AG04449 (cell line): ENCODE measurements at regions not wholly inside any gene's neighbourhood (a gene's known extent, or its start where the extent isn't known, plus 50 kb on each side); places are given as distances from the start of the nearest gene placed in this dataset.

Experiments used
- CTCF ChIA-PET: fragments of 350-600 bp; formaldehyde crosslinking; extraction: SDS; loops from one replicate; lab custom pipeline; 2021; ENCODE audit warnings: antibody characterized with exemption; lab: Yijun Ruan, JAX
- POLR2A ChIA-PET: fragments of 400-600, 350-600 bp; formaldehyde crosslinking; extraction: SDS; loops from one replicate; lab custom pipeline; 2020; ENCODE audit warnings: antibody characterized with exemption, inconsistent platforms; lab: Yijun Ruan, JAX
- DNase-seq: peaks from one replicate; pipeline ENCODE4 v3.0.0-alpha.2; 2010; ENCODE audit warnings: low read depth, low spot score
- H3K4me3 ChIP-seq: 2 replicates; pipeline ENCODE4 v1.5.1; 2011; ENCODE audit warnings: low read depth, mild to moderate bottlenecking, control low read depth, low read length
- TF ChIP-seq, protein P1 (sequence below): IDR thresholded peaks from one replicate; pipeline ENCODE4 v1.5.1; 2011; ENCODE audit warnings: mild to moderate bottlenecking, moderate library complexity, low read length, control low read depth, inconsistent platforms; ENCODE audit not compliant: insufficient read depth; ENCODE audit errors: missing control alignments

DNA sequence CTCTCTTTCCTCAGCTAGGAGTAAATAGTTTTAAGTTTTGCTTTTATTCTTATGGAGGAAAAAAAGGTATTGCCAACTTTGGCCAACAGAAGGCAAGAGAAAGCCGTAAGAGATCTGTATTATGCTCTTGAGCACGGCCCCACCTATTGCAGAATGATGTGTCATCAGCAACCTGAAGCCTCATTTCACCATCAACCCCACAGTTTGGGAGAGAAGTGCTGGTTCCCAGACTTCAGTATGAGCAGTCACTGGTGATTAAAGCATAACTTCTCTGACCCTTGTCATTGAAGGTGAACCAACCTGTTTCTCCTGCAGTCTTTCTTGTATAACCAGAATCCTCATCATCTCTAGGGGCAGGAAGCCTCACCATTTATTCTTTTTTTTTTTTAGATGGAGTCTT is 100.2 kb downstream of the SIPA1L2 start:
- no peak for DNase-seq
- no peak overlapping the region for H3K4me3 ChIP-seq
- POLR2A ChIA-PET, result no interaction called here
- TF ChIP-seq, protein P1, sequence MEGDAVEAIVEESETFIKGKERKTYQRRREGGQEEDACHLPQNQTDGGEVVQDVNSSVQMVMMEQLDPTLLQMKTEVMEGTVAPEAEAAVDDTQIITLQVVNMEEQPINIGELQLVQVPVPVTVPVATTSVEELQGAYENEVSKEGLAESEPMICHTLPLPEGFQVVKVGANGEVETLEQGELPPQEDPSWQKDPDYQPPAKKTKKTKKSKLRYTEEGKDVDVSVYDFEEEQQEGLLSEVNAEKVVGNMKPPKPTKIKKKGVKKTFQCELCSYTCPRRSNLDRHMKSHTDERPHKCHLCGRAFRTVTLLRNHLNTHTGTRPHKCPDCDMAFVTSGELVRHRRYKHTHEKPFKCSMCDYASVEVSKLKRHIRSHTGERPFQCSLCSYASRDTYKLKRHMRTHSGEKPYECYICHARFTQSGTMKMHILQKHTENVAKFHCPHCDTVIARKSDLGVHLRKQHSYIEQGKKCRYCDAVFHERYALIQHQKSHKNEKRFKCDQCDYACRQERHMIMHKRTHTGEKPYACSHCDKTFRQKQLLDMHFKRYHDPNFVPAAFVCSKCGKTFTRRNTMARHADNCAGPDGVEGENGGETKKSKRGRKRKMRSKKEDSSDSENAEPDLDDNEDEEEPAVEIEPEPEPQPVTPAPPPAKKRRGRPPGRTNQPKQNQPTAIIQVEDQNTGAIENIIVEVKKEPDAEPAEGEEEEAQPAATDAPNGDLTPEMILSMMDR, result no peak
- CTCF ChIA-PET, result no interaction called here

DNA sequence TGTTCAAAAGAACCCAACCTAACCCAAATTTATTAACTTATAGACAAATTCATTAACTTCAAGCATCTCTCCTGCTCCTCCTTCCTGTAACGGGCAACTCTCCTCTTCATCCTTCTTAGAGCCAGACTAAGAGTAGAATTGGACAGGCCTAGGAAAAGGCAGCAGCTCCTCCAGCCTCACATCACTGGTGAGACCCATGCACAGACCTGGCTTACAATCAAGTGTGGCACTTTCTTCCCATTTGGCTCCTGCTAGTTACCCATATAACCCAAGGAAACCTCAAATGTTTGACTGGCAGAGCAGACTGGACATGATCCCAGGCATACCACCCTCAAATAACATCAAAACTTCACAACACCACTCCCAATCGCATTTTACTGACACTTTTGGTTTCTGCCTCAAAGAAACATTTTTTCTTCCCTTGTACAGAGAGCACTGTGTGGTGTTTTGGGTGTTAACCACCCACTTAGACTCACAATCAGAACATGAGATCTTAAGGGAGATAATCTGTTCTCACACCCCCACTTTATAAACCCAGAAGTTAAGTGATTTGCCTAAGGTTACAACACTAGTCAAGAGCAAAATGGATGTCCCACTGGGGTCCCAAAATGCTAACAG is 101.4 kb downstream of the SIPA1L2 start:
- POLR2A ChIA-PET, result no interaction called here

DNA sequence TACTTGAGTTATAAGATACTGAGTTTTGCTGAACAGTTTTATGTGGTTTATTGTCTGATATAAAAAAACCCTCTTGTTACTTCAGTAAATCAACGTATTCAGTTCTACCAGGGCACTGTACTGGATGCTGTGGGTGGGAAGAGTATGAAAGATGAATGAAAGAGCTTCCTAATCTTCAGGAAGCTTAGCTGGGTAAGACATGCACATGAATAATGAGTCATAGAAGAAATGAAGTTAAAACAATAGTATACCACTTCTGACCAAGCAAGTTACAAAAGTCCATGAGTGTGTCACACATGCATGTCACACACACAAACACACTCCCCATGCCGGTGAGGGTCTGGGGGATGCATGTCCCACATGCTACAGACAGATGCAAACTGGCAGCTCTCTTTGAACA is 105.9 kb downstream of the SIPA1L2 start:
- DNase-seq, result no peak
- no peak overlapping the region for H3K4me3 ChIP-seq
- ChIA-PET POLR2A (no interaction called here), CTCF (no interaction called here)
- TF ChIP-seq, protein P1, result no peak

More for the DNA sequence above, 101.4 kb downstream of the SIPA1L2 start:
- H3K4me3 ChIP-seq, result no peak overlapping the region
- no peak for DNase-seq
- TF ChIP-seq, protein P1, result no peak
- CTCF ChIA-PET, result no interaction called here

DNA sequence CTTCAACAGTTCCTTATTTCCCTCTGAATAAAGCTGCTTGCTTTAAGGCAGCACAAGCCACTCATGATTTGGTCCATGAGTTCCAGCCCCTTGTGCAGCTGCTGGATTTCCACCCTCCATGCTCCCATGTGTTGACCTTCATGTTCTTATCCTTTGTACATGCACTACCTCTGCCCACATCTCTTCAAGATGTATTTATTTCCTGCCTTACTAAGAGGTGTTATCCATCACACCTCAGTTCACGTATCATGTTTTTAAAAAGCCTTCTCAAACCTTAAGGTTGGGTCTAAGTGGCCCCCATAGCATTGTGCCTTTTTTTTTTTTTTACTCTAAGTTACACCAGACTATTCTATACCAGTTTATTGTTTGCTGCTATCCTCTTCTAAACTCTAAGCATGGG is 107.7 kb downstream of the SIPA1L2 start:
- TF ChIP-seq, protein P1, result no peak
- POLR2A ChIA-PET, result no interaction called here
- CTCF ChIA-PET, result interaction anchor here (1.1 kb wide), 1 partner anchor 15 kb away, joined by 4 read pairs; no protein-coding TSS in a partner anchor
- H3K4me3 ChIP-seq, result no peak overlapping the region
- no peak for DNase-seq

DNA sequence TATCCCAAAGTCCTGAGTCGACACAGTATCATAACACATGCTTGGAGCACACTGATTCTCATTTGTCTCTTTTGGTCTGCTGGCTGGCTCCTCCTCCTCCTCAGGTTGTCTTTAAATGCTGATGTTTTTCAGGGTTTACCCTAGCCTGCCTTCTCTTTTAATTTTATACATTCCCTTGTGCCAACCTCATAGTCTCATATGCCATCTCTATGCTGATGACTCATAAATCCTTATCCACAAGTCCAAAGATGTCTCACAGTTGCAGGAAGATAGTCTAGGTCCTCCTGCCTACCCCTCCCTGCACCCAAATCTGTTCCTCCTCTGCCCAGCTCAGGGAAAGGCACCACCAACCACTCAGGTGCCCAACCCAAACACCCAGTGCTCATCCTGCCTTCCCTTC is 108.3 kb downstream of the SIPA1L2 start:
- no peak overlapping the region for H3K4me3 ChIP-seq
- POLR2A ChIA-PET, result no interaction called here
- TF ChIP-seq, protein P1, result no peak
- CTCF ChIA-PET, result no interaction called here
- no peak for DNase-seq

DNA sequence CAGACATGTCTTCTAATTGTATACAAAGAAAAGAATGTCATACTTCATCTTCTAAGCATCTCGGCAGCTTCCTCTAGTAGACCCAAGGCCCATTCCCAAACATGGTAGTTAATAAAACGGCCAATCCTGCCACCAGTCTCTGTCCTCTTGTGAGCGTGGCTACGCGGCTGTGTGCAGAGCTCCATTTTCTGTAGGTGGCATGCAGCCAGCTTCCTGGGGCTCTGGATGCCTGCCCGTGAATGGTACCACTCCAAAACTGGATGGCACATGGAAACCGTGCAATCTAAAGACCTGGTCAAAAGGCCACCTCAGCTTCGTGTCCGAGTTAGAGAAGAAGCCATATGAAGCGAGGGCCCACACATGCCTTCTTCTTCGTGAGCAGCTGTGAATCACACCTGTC is 110.7 kb downstream of the SIPA1L2 start:
- no peak for DNase-seq
- CTCF ChIA-PET, result interaction anchor here (1.3 kb wide), 1 partner anchor 9 kb away, joined by 3 read pairs; no protein-coding TSS in a partner anchor
- H3K4me3 ChIP-seq, result no peak overlapping the region
- TF ChIP-seq, protein P1, result no peak
- POLR2A ChIA-PET, result no interaction called here
